ENCODE measurements at regions not wholly inside any gene's neighbourhood (a gene's known extent, or its start where the extent isn't known, plus 50 kb on each side); places are given as distances from the start of the nearest gene placed in this dataset.

DNA sequence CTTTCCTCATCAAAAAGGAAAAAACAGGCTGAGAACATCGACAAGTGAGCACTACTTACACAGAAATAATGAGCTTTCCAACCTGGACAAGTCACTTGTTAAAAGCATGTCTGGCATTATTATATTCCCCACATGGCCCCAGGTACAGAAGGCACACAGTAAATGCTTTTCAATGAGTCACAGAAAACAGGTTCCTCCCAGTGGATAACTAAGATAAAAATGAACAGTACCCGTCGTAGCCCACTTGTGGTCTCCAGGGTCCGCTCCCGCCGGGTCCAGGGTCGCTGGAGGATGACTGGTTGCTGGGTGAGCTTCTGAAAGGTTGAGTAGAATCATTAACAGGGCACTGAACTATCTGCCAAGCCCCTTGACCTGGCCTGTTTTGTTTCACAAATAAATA, 186.6 kb downstream of the SIPA1L2 start:
- no peak for TF ChIP-seq TAF1 (IDR thresholded peaks at IDR 0.05; ENCODE audit: borderline replicate concordance, low read depth, low read length)
- no peak for TF ChIP-seq EZH2phosphoT487 (IDR thresholded peaks at IDR 0.05; ENCODE audit: borderline replicate concordance, low read depth)
- TF ChIP-seq CTCF (IDR thresholded peaks at IDR 0.05) = no peak
- TF ChIP-seq CHD2 (IDR thresholded peaks at IDR 0.05; ENCODE audit: low read length, partially characterized antibody) = no peak
- no peak for TF ChIP-seq EP300 (IDR thresholded peaks at IDR 0.05; ENCODE audit: borderline replicate concordance in 1 of 2, low read depth in 1 of 2, low read length in 1 of 2)
- TF ChIP-seq RFX5 (IDR thresholded peaks at IDR 0.05; ENCODE audit: low read length) = no peak
- no peak for TF ChIP-seq SMC3 (IDR thresholded peaks at IDR 0.05; ENCODE audit: low read depth, low read length)
- TF ChIP-seq YY1 (IDR thresholded peaks at IDR 0.05; ENCODE audit: low read depth) = no peak

Measured in SK-N-SH (cell line).